Adrenal gland (tissue), 5 donors: ENCODE measurements at regions not wholly inside any gene's neighbourhood (a gene's known extent, or its start where the extent isn't known, plus 50 kb on each side); places are given as distances from the start of the nearest gene placed in this dataset.

Source experiments
- POLR2A ChIP-seq, 2 donors: fragments of 450-650 bp; IDR thresholded peaks; one replicate each; pipeline ENCODE4 v1.6.1; 2017; ENCODE audit warnings: antibody characterized with exemption in 2 of 2, mild to moderate bottlenecking in 2 of 2, moderate library complexity in 1 of 2
- TF ChIP-seq, protein P1 (sequence below), 6 experiments: fragments of 450-650 bp in 4 of 6; fragments of 200-600 bp in 2 of 6; sonication (generic) in 1 of 6; IDR thresholded peaks; 1 replicate in 5 of 6; 2 replicates in 1 of 6; pipeline versions ENCODE4 v1.5.1 to v1.8.0; 2016 to 2021; ENCODE audit warnings: antibody characterized with exemption in 6 of 6, mild to moderate bottlenecking in 2 of 6, moderate library complexity in 1 of 6
- donor health status: DM: no; HTN: no; CAD: no.

GRCh38 chr4:52372269-52372668 lies 286.8 kb downstream of the USP46 start:
- TF ChIP-seq, protein P1, sequence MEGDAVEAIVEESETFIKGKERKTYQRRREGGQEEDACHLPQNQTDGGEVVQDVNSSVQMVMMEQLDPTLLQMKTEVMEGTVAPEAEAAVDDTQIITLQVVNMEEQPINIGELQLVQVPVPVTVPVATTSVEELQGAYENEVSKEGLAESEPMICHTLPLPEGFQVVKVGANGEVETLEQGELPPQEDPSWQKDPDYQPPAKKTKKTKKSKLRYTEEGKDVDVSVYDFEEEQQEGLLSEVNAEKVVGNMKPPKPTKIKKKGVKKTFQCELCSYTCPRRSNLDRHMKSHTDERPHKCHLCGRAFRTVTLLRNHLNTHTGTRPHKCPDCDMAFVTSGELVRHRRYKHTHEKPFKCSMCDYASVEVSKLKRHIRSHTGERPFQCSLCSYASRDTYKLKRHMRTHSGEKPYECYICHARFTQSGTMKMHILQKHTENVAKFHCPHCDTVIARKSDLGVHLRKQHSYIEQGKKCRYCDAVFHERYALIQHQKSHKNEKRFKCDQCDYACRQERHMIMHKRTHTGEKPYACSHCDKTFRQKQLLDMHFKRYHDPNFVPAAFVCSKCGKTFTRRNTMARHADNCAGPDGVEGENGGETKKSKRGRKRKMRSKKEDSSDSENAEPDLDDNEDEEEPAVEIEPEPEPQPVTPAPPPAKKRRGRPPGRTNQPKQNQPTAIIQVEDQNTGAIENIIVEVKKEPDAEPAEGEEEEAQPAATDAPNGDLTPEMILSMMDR (IDR thresholded peaks at IDR 0.05) = no peak
- no peak for TF ChIP-seq POLR2A (IDR thresholded peaks at IDR 0.05)
